ENCODE measurements at regions not wholly inside any gene's neighbourhood (a gene's known extent, or its start where the extent isn't known, plus 50 kb on each side); places are given as distances from the start of the nearest gene placed in this dataset.
"Not testable (repeated sequence)": the region's sequence is repeated elsewhere in the genome, so short reads cannot be mapped to it uniquely, and the experiment has no call there.

GRCh38 chr7:118389629-118390028 is 165.1 kb downstream of the ANKRD7 start:
- TF ChIP-seq CTCF (IDR thresholded peaks at IDR 0.05; ENCODE audit: control insufficient read depth, extremely low read depth, insufficient read depth) = no peak
- DNase-seq (ENCODE audit: low read depth) = no peak
- H3K4me3 ChIP-seq (ENCODE audit: low read depth, low read length) = no peak overlapping the region

GRCh38 chr7:118404211-118404610 is 179.7 kb downstream of the ANKRD7 start:
- TF ChIP-seq CTCF (IDR thresholded peaks at IDR 0.05; ENCODE audit: control insufficient read depth, extremely low read depth, insufficient read depth) = no peak
- DNase-seq (ENCODE audit: low read depth) = no peak
- no peak overlapping the region for H3K4me3 ChIP-seq (ENCODE audit: low read depth, low read length)

- no peak for TF ChIP-seq CTCF (IDR thresholded peaks at IDR 0.05; ENCODE audit: control insufficient read depth, extremely low read depth, insufficient read depth)
- no peak for DNase-seq (ENCODE audit: low read depth)
- H3K4me3 ChIP-seq (ENCODE audit: low read depth, low read length) = no peak overlapping the region
These were observed 193.9 kb downstream of the ANKRD7 start for GRCh38 chr7:118418433-118418832.

GRCh38 chr7:118420888-118421287 is 196.4 kb downstream of the ANKRD7 start:
- no peak for TF ChIP-seq CTCF (IDR thresholded peaks at IDR 0.05; ENCODE audit: control insufficient read depth, extremely low read depth, insufficient read depth)
- no peak overlapping the region for H3K4me3 ChIP-seq (ENCODE audit: low read depth, low read length)
- no peak for DNase-seq (ENCODE audit: low read depth)

GRCh38 chr7:118429141-118429540 is 204.6 kb downstream of the ANKRD7 start:
- DNase-seq (ENCODE audit: low read depth) = no peak
- TF ChIP-seq CTCF (IDR thresholded peaks at IDR 0.05; ENCODE audit: control insufficient read depth, extremely low read depth, insufficient read depth) = no peak
- H3K4me3 ChIP-seq (ENCODE audit: low read depth, low read length) = no peak overlapping the region

GRCh38 chr7:118436663-118437062 is 212.2 kb downstream of the ANKRD7 start:
- no peak overlapping the region for H3K4me3 ChIP-seq (ENCODE audit: low read depth, low read length)
- no peak for DNase-seq (ENCODE audit: low read depth)
- no peak for TF ChIP-seq CTCF (IDR thresholded peaks at IDR 0.05; ENCODE audit: control insufficient read depth, extremely low read depth, insufficient read depth)

- not testable (repeated sequence) for H3K4me3 ChIP-seq (ENCODE audit: low read depth, low read length); DNase-seq (ENCODE audit: low read depth)
These were observed 224.5 kb downstream of the ANKRD7 start for GRCh38 chr7:118449030-118449429.

Data from LNCaP clone FGC (cell line).